NCI-H1436 (cell line): ENCODE measurements at regions not wholly inside any gene's neighbourhood (a gene's known extent, or its start where the extent isn't known, plus 50 kb on each side); places are given as distances from the start of the nearest gene placed in this dataset.

Experiments used
- DNase-seq: peaks from one replicate; lab custom pipeline; 2025; lab: John Stamatoyannopoulos, UW

- DNase-seq: no peak
Observed at GRCh38 chr5:32504329-32504988, 59.9 kb upstream of the ZFR start.

GRCh38 chr5:32503261-32503660, 58.7 kb upstream of the ZFR start:
- no peak for DNase-seq

GRCh38 chr5:32501071-32502002, 56.8 kb upstream of the ZFR start:
- DNase-seq: no peak

- no peak for DNase-seq
Observed at GRCh38 chr5:32500181-32500580, 55.6 kb upstream of the ZFR start.

GRCh38 chr5:32499261-32499660, 54.7 kb upstream of the ZFR start:
- no peak for DNase-seq

GRCh38 chr5:32498484-32498883, 53.9 kb upstream of the ZFR start:
- no peak for DNase-seq

- no peak for DNase-seq
Observed at GRCh38 chr5:32496104-32496503, 51.6 kb upstream of the ZFR start.

GRCh38 chr5:32494827-32495226, 50.3 kb upstream of the ZFR start:
- DNase-seq: no peak
